ENCODE measurements at regions not wholly inside any gene's neighbourhood (a gene's known extent, or its start where the extent isn't known, plus 50 kb on each side); places are given as distances from the start of the nearest gene placed in this dataset.

DNA sequence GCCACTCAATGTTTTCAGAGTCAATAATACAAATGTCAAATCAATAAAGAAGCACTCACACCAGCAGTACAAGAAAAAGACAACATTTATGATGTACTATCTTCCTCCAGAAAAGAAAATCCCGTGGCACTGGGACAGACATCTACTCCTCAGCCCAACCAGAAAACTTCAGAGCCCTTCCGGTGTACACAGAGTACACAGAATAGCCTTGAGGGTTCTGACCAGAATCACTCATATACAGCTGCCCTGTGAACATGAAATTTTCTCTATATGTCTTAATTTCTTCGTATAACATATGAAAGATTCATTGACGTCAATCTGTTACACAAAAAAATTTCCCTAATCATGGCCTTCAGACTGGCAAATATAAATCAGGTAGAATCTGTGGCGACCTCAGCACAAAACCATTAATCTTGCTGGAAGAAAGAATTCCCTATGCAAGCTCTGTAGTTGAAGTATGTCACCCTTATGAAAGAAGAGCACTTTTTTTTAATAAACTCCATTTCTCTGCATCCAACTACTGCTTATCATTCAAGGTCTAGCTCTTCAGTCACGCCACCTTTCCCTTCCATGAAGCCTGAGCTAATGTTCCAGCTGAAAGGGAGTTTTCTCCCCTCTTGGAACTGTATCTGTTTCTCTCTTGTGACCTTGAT lies 53.8 kb upstream of the PLAAT1 start:
- in situ Hi-C loops (cut with MboI; ENCODE audit: low sequenced_read_pairs), result no loop called here

DNA sequence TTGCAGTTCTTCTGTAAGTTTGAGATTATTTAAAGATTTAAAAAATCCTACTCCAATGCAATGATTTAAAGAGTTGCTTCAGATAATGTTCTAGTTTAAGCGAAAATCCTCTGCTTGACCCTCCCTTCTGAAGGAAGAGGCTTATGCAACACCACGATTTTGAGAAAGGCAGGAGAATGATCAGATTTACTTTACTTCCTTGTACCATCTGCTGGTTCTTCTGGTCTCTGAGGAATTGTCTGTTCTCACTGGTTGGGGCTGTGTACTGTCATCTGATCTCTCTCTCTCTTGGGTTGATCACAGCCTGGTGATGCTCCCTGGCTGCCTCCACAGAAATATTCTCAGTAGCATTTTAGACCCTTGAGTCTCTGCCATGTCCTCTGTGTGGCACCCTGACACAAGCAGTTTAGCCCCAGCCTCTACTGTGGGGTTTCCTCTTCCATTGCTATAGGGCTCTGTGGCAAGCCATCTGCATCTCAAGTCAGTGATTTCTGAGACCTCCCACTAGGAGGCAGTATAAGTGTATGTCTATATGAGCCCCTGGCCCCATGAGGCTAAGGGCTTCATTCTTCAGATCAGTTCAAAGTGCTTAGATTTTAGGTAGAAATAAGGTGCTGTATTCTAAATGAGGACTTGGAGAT lies 50.8 kb upstream of the PLAAT1 start:
- in situ Hi-C loops (cut with MboI; ENCODE audit: low sequenced_read_pairs), result no loop called here
